ENCODE measurements at regions not wholly inside any gene's neighbourhood (a gene's known extent, or its start where the extent isn't known, plus 50 kb on each side); places are given as distances from the start of the nearest gene placed in this dataset.

DNA sequence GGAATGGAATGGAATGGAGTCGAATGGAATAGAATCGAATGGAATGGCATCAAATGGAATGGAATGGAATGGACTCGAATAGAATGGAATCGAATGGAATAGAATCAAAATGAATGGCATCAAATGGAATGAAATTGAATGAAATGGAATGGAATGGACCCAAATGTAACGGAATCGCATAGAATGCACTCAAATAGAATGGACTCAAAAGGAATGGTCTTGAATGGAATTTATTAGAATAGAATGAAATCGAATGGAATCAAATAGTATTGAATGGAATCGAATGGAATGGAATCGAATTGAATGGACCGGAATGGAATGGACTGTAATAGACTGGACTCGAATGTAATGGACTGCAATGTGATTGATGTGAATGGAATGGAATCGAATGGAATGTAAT lies 501.4 kb upstream of the WSB1 start:
- H3K9ac ChIP-seq (ENCODE audit: low read length in 3 of 3) = no peak overlapping the region
- FAIRE-seq (no peak), DNase-seq (no peak)
- no peak overlapping the region for H3K27ac ChIP-seq (ENCODE audit: low read depth in 2 of 2, low read length in 2 of 2)
- intact Hi-C loops (cut with DNase I) = no loop called here
- no peak for TF ChIP-seq CTCF (IDR thresholded peaks at IDR 0.05; ENCODE audit: borderline replicate concordance, extremely low read depth, insufficient read depth)
- no peaks in the 10 kb centered on the region for H3K36me3 ChIP-seq (ENCODE audit: control insufficient read depth in 2 of 3, insufficient read depth in 3 of 3, low read length in 3 of 3)
- peaks cover 8 to 67% (median 19%) of the 10 kb centered on the region in 3 donors for H3K9me3 ChIP-seq (ENCODE audit: control insufficient read depth in 2 of 3, insufficient read depth in 1 of 3, low read length in 3 of 3)
- H3K4me3 ChIP-seq (ENCODE audit: low read length in 3 of 3) = no peak overlapping the region
- H3K4me1 ChIP-seq (ENCODE audit: control insufficient read depth in 2 of 3, insufficient read depth in 2 of 3, low read depth in 1 of 3, low read length in 3 of 3) = no peaks in the 10 kb centered on the region
- no peaks in the 10 kb centered on the region for H3K27me3 ChIP-seq (ENCODE audit: control insufficient read depth, insufficient read depth, low read length)

GRCh38 chr17:26807024-26807423 lies 486.9 kb upstream of the WSB1 start:
- DNase-seq (no peak), FAIRE-seq (no peak)
- no peak for TF ChIP-seq CTCF (IDR thresholded peaks at IDR 0.05; ENCODE audit: borderline replicate concordance, extremely low read depth, insufficient read depth)
- Histone ChIP-seq H3K9ac (ENCODE audit: low read length in 3 of 3) (no peak overlapping the region), H3K27ac (ENCODE audit: low read depth in 2 of 2, low read length in 2 of 2) (no peak overlapping the region), H3K36me3 (ENCODE audit: control insufficient read depth in 2 of 3, insufficient read depth in 3 of 3, low read length in 3 of 3) (no peaks in the 10 kb centered on the region), H3K27me3 (ENCODE audit: control insufficient read depth, insufficient read depth, low read length) (no peaks in the 10 kb centered on the region), H3K4me1 (ENCODE audit: control insufficient read depth in 2 of 3, insufficient read depth in 2 of 3, low read depth in 1 of 3, low read length in 3 of 3) (no peaks in the 10 kb centered on the region), H3K9me3 (ENCODE audit: control insufficient read depth in 2 of 3, insufficient read depth in 1 of 3, low read length in 3 of 3) (peaks cover 17 to 67% (median 17%) of the 10 kb centered on the region in 3 donors), H3K4me3 (ENCODE audit: low read length in 3 of 3) (no peak overlapping the region)
- intact Hi-C loops (cut with DNase I) = no loop called here

GRCh38 chr17:26809033-26809432 lies 484.9 kb upstream of the WSB1 start:
- no peaks in the 10 kb centered on the region for H3K27me3 ChIP-seq (ENCODE audit: control insufficient read depth, insufficient read depth, low read length)
- no peak for FAIRE-seq
- no peak for TF ChIP-seq CTCF (IDR thresholded peaks at IDR 0.05; ENCODE audit: borderline replicate concordance, extremely low read depth, insufficient read depth)
- DNase-seq = no peak
- no peaks in the 10 kb centered on the region for H3K4me1 ChIP-seq (ENCODE audit: control insufficient read depth in 2 of 3, insufficient read depth in 2 of 3, low read depth in 1 of 3, low read length in 3 of 3)
- H3K9me3 ChIP-seq (ENCODE audit: control insufficient read depth in 2 of 3, insufficient read depth in 1 of 3, low read length in 3 of 3) = peaks cover 15 to 61% (median 19%) of the 10 kb centered on the region in 3 donors
- no peak overlapping the region for H3K4me3 ChIP-seq (ENCODE audit: low read length in 3 of 3)
- no peak overlapping the region for H3K27ac ChIP-seq (ENCODE audit: low read depth in 2 of 2, low read length in 2 of 2)
- no peaks in the 10 kb centered on the region for H3K36me3 ChIP-seq (ENCODE audit: control insufficient read depth in 2 of 3, insufficient read depth in 3 of 3, low read length in 3 of 3)
- H3K9ac ChIP-seq (ENCODE audit: low read length in 3 of 3) = no peak overlapping the region
- intact Hi-C loops (cut with DNase I) = no loop called here

- H3K4me1 ChIP-seq (ENCODE audit: control insufficient read depth in 2 of 3, insufficient read depth in 2 of 3, low read depth in 1 of 3, low read length in 3 of 3) = no peaks in the 10 kb centered on the region
- peaks cover 12 to 70% (median 30%) of the 10 kb centered on the region in 3 donors for H3K9me3 ChIP-seq (ENCODE audit: control insufficient read depth in 2 of 3, insufficient read depth in 1 of 3, low read length in 3 of 3)
- DNase-seq = peak in 1 of 5 donors; percentile 2
- intact Hi-C loops (cut with DNase I) = no loop called here
- TF ChIP-seq CTCF (IDR thresholded peaks at IDR 0.05; ENCODE audit: borderline replicate concordance, extremely low read depth, insufficient read depth) = no peak
- H3K27ac ChIP-seq (ENCODE audit: low read depth in 2 of 2, low read length in 2 of 2) = no peak overlapping the region
- H3K4me3 ChIP-seq (ENCODE audit: low read length in 3 of 3) = no peak overlapping the region
- no peaks in the 10 kb centered on the region for H3K27me3 ChIP-seq (ENCODE audit: control insufficient read depth, insufficient read depth, low read length)
- no peaks in the 10 kb centered on the region for H3K36me3 ChIP-seq (ENCODE audit: control insufficient read depth in 2 of 3, insufficient read depth in 3 of 3, low read length in 3 of 3)
- no peak overlapping the region for H3K9ac ChIP-seq (ENCODE audit: low read length in 3 of 3)
- FAIRE-seq = no peak
These were observed 475.2 kb upstream of the WSB1 start for GRCh38 chr17:26818736-26819135.

Data from kidney (tissue), 13 donors.